NCI-H774 (cell line): ENCODE measurements at regions not wholly inside any gene's neighbourhood (a gene's known extent, or its start where the extent isn't known, plus 50 kb on each side); places are given as distances from the start of the nearest gene placed in this dataset.
"Not testable (repeated sequence)": the region's sequence is repeated elsewhere in the genome, so short reads cannot be mapped to it uniquely, and the experiment has no call there.

Experiments used
- DNase-seq: peaks from one replicate; lab custom pipeline; 2025; lab: John Stamatoyannopoulos, UW

GRCh38 chr5:117800261-117800660 lies 1188.1 kb downstream of the DTWD2 start:
- DNase-seq = no peak

- no peak for DNase-seq
Observed at GRCh38 chr5:117794847-117795246, 1193.5 kb downstream of the DTWD2 start.

- no peak for DNase-seq
Observed at GRCh38 chr5:117793963-117794362, 1194.4 kb downstream of the DTWD2 start.

GRCh38 chr5:117792476-117792875 lies 1195.9 kb downstream of the DTWD2 start:
- DNase-seq = no peak

GRCh38 chr5:117788596-117788995 lies 1199.8 kb downstream of the DTWD2 start:
- no peak for DNase-seq

GRCh38 chr5:117779171-117779570 lies 1204.5 kb upstream of the SEMA6A start:
- DNase-seq = no peak

GRCh38 chr5:117776977-117777376 lies 1202.4 kb upstream of the SEMA6A start:
- no peak for DNase-seq

- no peak for DNase-seq
Observed at GRCh38 chr5:117769877-117770276, 1195.3 kb upstream of the SEMA6A start.

GRCh38 chr5:117763271-117763670 lies 1188.6 kb upstream of the SEMA6A start:
- no peak for DNase-seq

- no peak for DNase-seq
Observed at GRCh38 chr5:117761186-117761585, 1186.6 kb upstream of the SEMA6A start.

GRCh38 chr5:117759849-117760499 lies 1185.4 kb upstream of the SEMA6A start:
- no peak for DNase-seq

- DNase-seq = no peak
Observed at GRCh38 chr5:117752403-117752802, 1177.8 kb upstream of the SEMA6A start.

- no peak for DNase-seq
Observed at GRCh38 chr5:117748336-117748735, 1173.7 kb upstream of the SEMA6A start.

GRCh38 chr5:117743337-117743736 lies 1168.7 kb upstream of the SEMA6A start:
- no peak for DNase-seq

- DNase-seq = no peak
Observed at GRCh38 chr5:117741655-117742206, 1167.1 kb upstream of the SEMA6A start.

- DNase-seq = no peak
Observed at GRCh38 chr5:117740268-117740667, 1165.6 kb upstream of the SEMA6A start.

- no peak for DNase-seq
Observed at GRCh38 chr5:117738571-117738970, 1163.9 kb upstream of the SEMA6A start.

GRCh38 chr5:117736698-117737097 lies 1162.1 kb upstream of the SEMA6A start:
- DNase-seq = no peak

- no peak for DNase-seq
Observed at GRCh38 chr5:117734056-117734455, 1159.4 kb upstream of the SEMA6A start.

- no peak for DNase-seq
Observed at GRCh38 chr5:117733051-117733450, 1158.4 kb upstream of the SEMA6A start.

GRCh38 chr5:117732264-117732663 lies 1157.6 kb upstream of the SEMA6A start:
- no peak for DNase-seq

GRCh38 chr5:117731446-117731845 lies 1156.8 kb upstream of the SEMA6A start:
- no peak for DNase-seq

GRCh38 chr5:117720784-117721183 lies 1146.2 kb upstream of the SEMA6A start:
- DNase-seq = not testable (repeated sequence)

GRCh38 chr5:117719413-117719812 lies 1144.8 kb upstream of the SEMA6A start:
- no peak for DNase-seq
